Testis (tissue), 2 donors: ENCODE measurements at regions not wholly inside any gene's neighbourhood (a gene's known extent, or its start where the extent isn't known, plus 50 kb on each side); places are given as distances from the start of the nearest gene placed in this dataset.
A peak's percentile ranks its signal among the peaks of the same experiment; 100 is the strongest.

ENCODE experiments used
- POLR2A ChIP-seq: fragments of 450-650 bp; IDR thresholded peaks from one replicate; pipeline ENCODE4 v1.6.1; 2017; ENCODE audit warnings: antibody characterized with exemption, mild to moderate bottlenecking, moderate library complexity
- TF ChIP-seq, protein P1 (sequence below), 3 experiments: fragments of 450-650 bp in 2 of 3; fragments of 200-600 bp in 1 of 3; sonication (generic) in 1 of 3; IDR thresholded peaks; one replicate each; pipeline ENCODE4 v1.5.1; 2016 to 2019; ENCODE audit warnings: antibody characterized with exemption in 3 of 3, mild to moderate bottlenecking in 2 of 3, moderate library complexity in 1 of 3

DNA sequence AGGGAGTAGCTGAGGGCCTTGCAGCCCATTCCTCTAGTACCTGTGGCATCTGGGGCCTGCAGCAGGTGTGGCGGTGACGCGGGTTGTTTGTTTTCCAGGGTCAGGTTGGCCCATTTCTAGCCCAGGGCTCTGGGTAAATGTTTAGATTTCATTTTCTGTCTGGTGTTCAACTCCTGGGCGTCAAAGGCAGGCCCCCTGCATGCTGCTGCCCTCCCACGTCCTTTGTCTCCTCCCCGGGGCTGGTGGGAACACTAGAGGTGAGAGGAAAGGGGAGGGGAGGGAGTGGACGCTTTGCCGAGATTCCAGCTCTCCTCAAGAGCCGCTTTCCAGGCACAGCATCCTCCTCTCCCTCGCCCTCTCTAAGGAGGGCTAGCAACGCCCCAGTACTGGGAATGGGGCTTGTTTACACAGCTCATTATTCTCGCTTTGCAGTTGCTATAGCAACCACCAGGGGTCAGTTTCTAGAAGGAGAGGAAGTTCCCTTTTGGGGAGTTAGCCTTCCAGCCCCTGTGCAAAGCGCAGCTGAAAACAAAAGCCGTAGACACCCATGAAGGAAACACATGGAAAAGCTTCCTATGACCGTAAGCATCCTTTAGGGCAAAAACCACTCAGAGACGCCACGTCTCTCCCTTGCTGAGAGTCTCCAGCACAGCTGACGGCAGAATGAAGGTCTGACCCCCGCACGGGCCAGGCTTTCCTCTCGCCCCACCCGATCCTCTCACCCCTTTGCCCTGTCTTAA is 170.6 kb downstream of the LY86 start:
- TF ChIP-seq POLR2A, result no peak
- TF ChIP-seq, protein P1, sequence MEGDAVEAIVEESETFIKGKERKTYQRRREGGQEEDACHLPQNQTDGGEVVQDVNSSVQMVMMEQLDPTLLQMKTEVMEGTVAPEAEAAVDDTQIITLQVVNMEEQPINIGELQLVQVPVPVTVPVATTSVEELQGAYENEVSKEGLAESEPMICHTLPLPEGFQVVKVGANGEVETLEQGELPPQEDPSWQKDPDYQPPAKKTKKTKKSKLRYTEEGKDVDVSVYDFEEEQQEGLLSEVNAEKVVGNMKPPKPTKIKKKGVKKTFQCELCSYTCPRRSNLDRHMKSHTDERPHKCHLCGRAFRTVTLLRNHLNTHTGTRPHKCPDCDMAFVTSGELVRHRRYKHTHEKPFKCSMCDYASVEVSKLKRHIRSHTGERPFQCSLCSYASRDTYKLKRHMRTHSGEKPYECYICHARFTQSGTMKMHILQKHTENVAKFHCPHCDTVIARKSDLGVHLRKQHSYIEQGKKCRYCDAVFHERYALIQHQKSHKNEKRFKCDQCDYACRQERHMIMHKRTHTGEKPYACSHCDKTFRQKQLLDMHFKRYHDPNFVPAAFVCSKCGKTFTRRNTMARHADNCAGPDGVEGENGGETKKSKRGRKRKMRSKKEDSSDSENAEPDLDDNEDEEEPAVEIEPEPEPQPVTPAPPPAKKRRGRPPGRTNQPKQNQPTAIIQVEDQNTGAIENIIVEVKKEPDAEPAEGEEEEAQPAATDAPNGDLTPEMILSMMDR (IDR thresholded peaks at IDR 0.05), result peak; percentile 48 to 67 (median 58)
